PFSK-1 (cell line): ENCODE measurements at regions not wholly inside any gene's neighbourhood (a gene's known extent, or its start where the extent isn't known, plus 50 kb on each side); places are given as distances from the start of the nearest gene placed in this dataset.

ENCODE experiments used
- FOXP2 ChIP-seq: optimal IDR thresholded peaks from 2 replicates; pipeline ENCODE3; 2011; ENCODE audit warnings: borderline replicate concordance, control low read depth, inconsistent platforms; ENCODE audit not compliant: insufficient read depth; ENCODE audit errors: extremely low read length, extremely low read depth
- POLR2AphosphoS5 ChIP-seq: IDR thresholded peaks from 2 replicates; pipeline ENCODE4 v1.6.1; 2012; ENCODE audit warnings: low read depth, mild to moderate bottlenecking, control low read depth, low read length, moderate library complexity
- SIN3A ChIP-seq: IDR thresholded peaks from 2 replicates; pipeline ENCODE4 v1.6.1; 2012; ENCODE audit warnings: mild to moderate bottlenecking, low read length, moderate library complexity, borderline replicate concordance; ENCODE audit not compliant: insufficient read depth
- TAF1 ChIP-seq: IDR thresholded peaks from 2 replicates; pipeline ENCODE4 v1.6.1; 2012; ENCODE audit warnings: low read length, control low read depth, borderline replicate concordance; ENCODE audit not compliant: insufficient read depth
- TF ChIP-seq, protein P1 (sequence below), 2 experiments: IDR thresholded peaks; 2 replicates each; pipeline versions ENCODE4 v1.6.1 to v1.8.0; 2011 to 2012; ENCODE audit warnings: low read depth in 2 of 2, low read length in 2 of 2, control low read depth in 1 of 2, inconsistent platforms in 1 of 2, mild to moderate bottlenecking in 1 of 2, moderate library complexity in 1 of 2; ENCODE audit not compliant: insufficient read depth in 1 of 2

DNA sequence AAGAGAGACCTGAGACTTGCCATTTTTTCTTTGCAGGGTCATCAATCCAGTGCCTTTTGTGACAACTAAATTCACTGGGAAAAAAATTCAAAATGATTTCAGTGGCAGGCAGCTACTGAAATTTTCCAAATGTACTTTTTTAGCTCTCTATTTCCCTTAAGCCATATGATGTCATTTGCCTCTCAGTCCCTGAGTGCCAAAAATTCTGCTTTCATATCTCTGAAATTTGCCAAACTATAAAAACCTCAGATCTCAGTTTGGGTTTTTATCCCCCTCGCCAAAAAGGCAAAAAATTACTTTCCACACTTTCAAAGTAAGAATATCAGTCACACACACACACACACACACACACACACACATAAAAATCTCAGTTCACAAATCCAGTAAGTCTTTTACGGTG, 651.3 kb upstream of the ARID1B start:
- no peak for TF ChIP-seq TAF1
- no peak for TF ChIP-seq SIN3A
- TF ChIP-seq, protein P1, sequence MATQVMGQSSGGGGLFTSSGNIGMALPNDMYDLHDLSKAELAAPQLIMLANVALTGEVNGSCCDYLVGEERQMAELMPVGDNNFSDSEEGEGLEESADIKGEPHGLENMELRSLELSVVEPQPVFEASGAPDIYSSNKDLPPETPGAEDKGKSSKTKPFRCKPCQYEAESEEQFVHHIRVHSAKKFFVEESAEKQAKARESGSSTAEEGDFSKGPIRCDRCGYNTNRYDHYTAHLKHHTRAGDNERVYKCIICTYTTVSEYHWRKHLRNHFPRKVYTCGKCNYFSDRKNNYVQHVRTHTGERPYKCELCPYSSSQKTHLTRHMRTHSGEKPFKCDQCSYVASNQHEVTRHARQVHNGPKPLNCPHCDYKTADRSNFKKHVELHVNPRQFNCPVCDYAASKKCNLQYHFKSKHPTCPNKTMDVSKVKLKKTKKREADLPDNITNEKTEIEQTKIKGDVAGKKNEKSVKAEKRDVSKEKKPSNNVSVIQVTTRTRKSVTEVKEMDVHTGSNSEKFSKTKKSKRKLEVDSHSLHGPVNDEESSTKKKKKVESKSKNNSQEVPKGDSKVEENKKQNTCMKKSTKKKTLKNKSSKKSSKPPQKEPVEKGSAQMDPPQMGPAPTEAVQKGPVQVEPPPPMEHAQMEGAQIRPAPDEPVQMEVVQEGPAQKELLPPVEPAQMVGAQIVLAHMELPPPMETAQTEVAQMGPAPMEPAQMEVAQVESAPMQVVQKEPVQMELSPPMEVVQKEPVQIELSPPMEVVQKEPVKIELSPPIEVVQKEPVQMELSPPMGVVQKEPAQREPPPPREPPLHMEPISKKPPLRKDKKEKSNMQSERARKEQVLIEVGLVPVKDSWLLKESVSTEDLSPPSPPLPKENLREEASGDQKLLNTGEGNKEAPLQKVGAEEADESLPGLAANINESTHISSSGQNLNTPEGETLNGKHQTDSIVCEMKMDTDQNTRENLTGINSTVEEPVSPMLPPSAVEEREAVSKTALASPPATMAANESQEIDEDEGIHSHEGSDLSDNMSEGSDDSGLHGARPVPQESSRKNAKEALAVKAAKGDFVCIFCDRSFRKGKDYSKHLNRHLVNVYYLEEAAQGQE (IDR thresholded peaks at IDR 0.05; ENCODE audit: insufficient read depth in 1 of 2, low read depth in 2 of 2, low read length in 2 of 2), result no peak
- TF ChIP-seq FOXP2, result no peak
- no peak for TF ChIP-seq POLR2AphosphoS5

DNA sequence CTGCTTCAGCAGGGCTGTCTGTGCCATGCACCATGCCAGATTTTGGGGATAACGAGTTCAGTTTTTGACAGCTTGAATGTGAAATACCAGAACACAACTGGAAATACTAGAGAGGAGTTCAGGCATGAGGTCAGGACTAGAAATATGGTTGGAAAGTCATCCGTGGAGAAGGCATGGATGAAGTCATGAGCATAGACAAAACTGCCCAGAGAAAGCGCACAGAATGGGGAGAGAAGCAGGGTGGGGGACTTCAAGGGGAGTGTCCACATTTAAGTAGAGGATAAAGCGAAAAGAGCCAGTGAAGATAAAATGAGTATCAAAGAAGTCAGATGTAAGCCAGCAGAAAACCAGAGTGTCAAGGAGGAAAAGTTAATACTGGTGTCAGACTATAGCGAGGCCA, 653.4 kb upstream of the ARID1B start:
- TF ChIP-seq SIN3A (no peak), FOXP2 (no peak), POLR2AphosphoS5 (no peak), TAF1 (no peak)
- TF ChIP-seq, protein P1 (IDR thresholded peaks at IDR 0.05; ENCODE audit: insufficient read depth in 1 of 2, low read depth in 2 of 2, low read length in 2 of 2), result no peak

DNA sequence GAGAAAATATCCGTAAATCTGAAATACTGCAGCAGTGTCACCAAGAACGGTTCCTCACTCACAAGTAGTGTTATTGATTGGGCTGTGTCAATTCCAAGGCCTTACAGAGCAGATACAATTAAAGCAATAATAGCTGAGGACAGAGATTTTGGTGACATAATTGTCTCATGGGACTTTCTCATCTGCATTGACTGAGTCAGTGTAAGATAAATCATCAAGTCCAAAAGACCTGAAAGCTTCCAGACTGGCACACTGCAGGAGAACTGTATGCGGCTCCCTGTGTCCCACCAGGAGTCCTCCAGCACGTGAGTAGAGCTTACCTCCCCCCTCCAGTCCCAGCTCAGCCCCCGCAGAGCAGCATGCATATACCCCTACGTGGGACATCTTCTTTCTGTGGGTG, 655.2 kb upstream of the ARID1B start:
- TF ChIP-seq TAF1 (no peak), SIN3A (no peak), FOXP2 (no peak), POLR2AphosphoS5 (no peak)
- TF ChIP-seq, protein P1 (IDR thresholded peaks at IDR 0.05; ENCODE audit: insufficient read depth in 1 of 2, low read depth in 2 of 2, low read length in 2 of 2), result no peak

DNA sequence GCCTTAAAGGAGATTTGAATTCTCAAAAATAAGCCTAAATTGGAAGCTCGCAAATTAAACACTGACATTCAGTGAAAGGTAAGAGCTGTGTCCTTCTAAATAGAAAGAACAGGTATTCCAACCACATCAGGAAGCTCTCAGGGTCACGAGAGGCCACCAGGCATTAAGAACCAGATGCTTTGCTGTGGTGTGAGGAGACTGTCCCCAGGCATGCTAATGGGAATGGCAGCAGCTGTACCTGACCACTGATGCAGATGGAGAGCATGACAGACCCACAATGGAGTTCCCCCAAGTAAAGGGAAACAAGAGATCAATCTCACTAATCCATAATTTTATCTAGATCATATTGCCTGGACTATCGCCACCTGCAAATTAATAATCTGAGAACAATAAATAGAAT, 658.9 kb upstream of the NOX3 start:
- TF ChIP-seq POLR2AphosphoS5, result no peak
- TF ChIP-seq TAF1, result no peak
- TF ChIP-seq, protein P1 (IDR thresholded peaks at IDR 0.05; ENCODE audit: insufficient read depth in 1 of 2, low read depth in 2 of 2, low read length in 2 of 2), result no peak
- TF ChIP-seq SIN3A, result no peak
- no peak for TF ChIP-seq FOXP2

DNA sequence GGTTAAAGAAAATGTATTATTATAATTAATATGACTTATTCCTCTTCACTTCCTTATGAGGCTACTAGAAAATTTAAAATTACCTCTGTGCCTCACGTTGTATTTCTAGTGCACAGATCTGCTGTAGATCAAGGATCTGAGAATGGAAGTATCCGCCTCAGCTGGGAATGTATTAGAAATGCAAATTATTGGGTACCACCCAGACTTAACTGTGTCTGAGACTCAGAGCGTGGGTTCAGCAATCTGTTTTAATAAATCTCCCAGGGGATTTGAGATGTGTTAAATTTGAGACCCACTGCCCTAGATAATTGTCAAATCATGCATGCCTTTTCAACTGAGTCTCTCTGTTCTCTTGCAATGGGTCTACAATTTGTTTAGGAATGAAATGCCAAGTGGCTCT, 658.0 kb upstream of the NOX3 start:
- TF ChIP-seq SIN3A (no peak), TAF1 (no peak), FOXP2 (no peak), POLR2AphosphoS5 (no peak)
- TF ChIP-seq, protein P1 (IDR thresholded peaks at IDR 0.05; ENCODE audit: insufficient read depth in 1 of 2, low read depth in 2 of 2, low read length in 2 of 2), result no peak
